ENCODE measurements at regions not wholly inside any gene's neighbourhood (a gene's known extent, or its start where the extent isn't known, plus 50 kb on each side); places are given as distances from the start of the nearest gene placed in this dataset.

- TF ChIP-seq CTCF (IDR thresholded peaks at IDR 0.05) (no peak), ZFX (IDR thresholded peaks at IDR 0.05; ENCODE audit: borderline replicate concordance) (no peak)
These were observed 275.3 kb upstream of the NCKAP5 start for GRCh38 chr2:133843551-133843950.

Measured in 22Rv1 (cell line).